Large intestine (tissue), 3 donors: ENCODE measurements at regions not wholly inside any gene's neighbourhood (a gene's known extent, or its start where the extent isn't known, plus 50 kb on each side); places are given as distances from the start of the nearest gene placed in this dataset.
"Not testable (repeated sequence)": the region's sequence is repeated elsewhere in the genome, so short reads cannot be mapped to it uniquely, and the experiment has no call there.

Source experiments
- DNase-seq, 2 donors: peaks; one replicate each; pipeline versions ENCODE4 v3.0.0 to v3.0.0-alpha.2; 2013
- H3K27ac ChIP-seq: one replicate; pipeline ENCODE4 v1.5.1; 2013; ENCODE audit warnings: low read length
- H3K27me3 ChIP-seq: 2 replicates; pipeline ENCODE4 v1.6.1; 2013; ENCODE audit warnings: low read length; ENCODE audit not compliant: control insufficient read depth, insufficient read depth
- H3K36me3 ChIP-seq: 2 replicates; pipeline ENCODE4 v1.6.1; 2013; ENCODE audit warnings: low read length; ENCODE audit not compliant: control insufficient read depth, insufficient read depth
- H3K4me1 ChIP-seq: one replicate; pipeline ENCODE4 v1.6.1; 2013; ENCODE audit warnings: low read length; ENCODE audit not compliant: control insufficient read depth, insufficient read depth
- H3K4me3 ChIP-seq: one replicate; pipeline ENCODE4 v1.5.1; 2013; ENCODE audit warnings: low read length
- H3K9me3 ChIP-seq: one replicate; pipeline ENCODE4 v1.6.1; 2013; ENCODE audit warnings: mild to moderate bottlenecking, low read depth, low read length, moderate library complexity; ENCODE audit not compliant: control insufficient read depth
- WGBS: methylation state at CpG from one replicate; pipeline ENCODE4 v1.1.5; 2013; ENCODE audit warnings: low lambda C conversion rate; ENCODE audit not compliant: insufficient coverage; 5-methylcytosine and 5-hydroxymethylcytosine counted together

GRCh38 chr12:84412226-84412625 lies 500.4 kb downstream of the SLC6A15 start:
- H3K4me1 ChIP-seq, result no peaks in the 10 kb centered on the region
- WGBS, result 100% methylated on average over 1 of the region's 1 CpG
- no peak for DNase-seq
- H3K36me3 ChIP-seq, result no peaks in the 10 kb centered on the region
- H3K9me3 ChIP-seq, result no peaks in the 10 kb centered on the region
- H3K27ac ChIP-seq, result no peak overlapping the region
- H3K4me3 ChIP-seq, result no peak overlapping the region
- H3K27me3 ChIP-seq, result no peaks in the 10 kb centered on the region

- Histone ChIP-seq H3K27ac (no peak overlapping the region), H3K4me1 (no peaks in the 10 kb centered on the region), H3K4me3 (no peak overlapping the region), H3K27me3 (no peaks in the 10 kb centered on the region), H3K9me3 (no peaks in the 10 kb centered on the region), H3K36me3 (no peaks in the 10 kb centered on the region)
- no peak for DNase-seq
- WGBS, result 76% methylated on average over 2 of the region's 3 CpGs
These were observed 501.6 kb downstream of the SLC6A15 start for GRCh38 chr12:84411031-84411430.

GRCh38 chr12:84408936-84409335 lies 503.7 kb downstream of the SLC6A15 start:
- H3K9me3 ChIP-seq, result no peaks in the 10 kb centered on the region
- no peak overlapping the region for H3K27ac ChIP-seq
- WGBS, result no CpG with 5 or more reads among the region's 1 CpG
- no peaks in the 10 kb centered on the region for H3K27me3 ChIP-seq
- no peak overlapping the region for H3K4me3 ChIP-seq
- no peak for DNase-seq
- H3K36me3 ChIP-seq, result no peaks in the 10 kb centered on the region
- H3K4me1 ChIP-seq, result no peaks in the 10 kb centered on the region

- H3K27ac ChIP-seq, H3K4me3 ChIP-seq, H3K36me3 ChIP-seq, H3K9me3 ChIP-seq, H3K4me1 ChIP-seq, H3K27me3 ChIP-seq: not testable (repeated sequence)
- DNase-seq, result peak in 1 of 2 donors; percentile 4
- no CpG with 5 or more reads among the region's 1 CpG for WGBS
These were observed 505.9 kb downstream of the SLC6A15 start for GRCh38 chr12:84406720-84407119.

GRCh38 chr12:84397846-84398245 lies 514.8 kb downstream of the SLC6A15 start:
- H3K4me1 ChIP-seq, result no peaks in the 10 kb centered on the region
- no peaks in the 10 kb centered on the region for H3K9me3 ChIP-seq
- no peak overlapping the region for H3K4me3 ChIP-seq
- H3K27ac ChIP-seq, result no peak overlapping the region
- H3K27me3 ChIP-seq, result no peaks in the 10 kb centered on the region
- no peaks in the 10 kb centered on the region for H3K36me3 ChIP-seq
- DNase-seq, result peak in 1 of 2 donors; percentile 6

- Histone ChIP-seq H3K4me3 (no peak overlapping the region), H3K27me3 (no peaks in the 10 kb centered on the region), H3K9me3 (no peaks in the 10 kb centered on the region), H3K4me1 (no peaks in the 10 kb centered on the region), H3K36me3 (no peaks in the 10 kb centered on the region), H3K27ac (no peak overlapping the region)
- WGBS, result 100% methylated on average over 1 of the region's 1 CpG
- DNase-seq, result no peak
These were observed 515.3 kb downstream of the SLC6A15 start for GRCh38 chr12:84397263-84397662.

- H3K27me3 ChIP-seq, DNase-seq, H3K36me3 ChIP-seq, H3K4me1 ChIP-seq, H3K9me3 ChIP-seq, H3K4me3 ChIP-seq, H3K27ac ChIP-seq: not testable (repeated sequence)
These were observed 521.4 kb downstream of the SLC6A15 start for GRCh38 chr12:84391176-84391575.

- no peak overlapping the region for H3K4me3 ChIP-seq
- H3K36me3 ChIP-seq, result no peaks in the 10 kb centered on the region
- WGBS, result 83% methylated on average over 1 of the region's 1 CpG
- H3K27ac ChIP-seq, result no peak overlapping the region
- peaks cover 1% of the 10 kb centered on the region for H3K9me3 ChIP-seq
- H3K27me3 ChIP-seq, result no peaks in the 10 kb centered on the region
- H3K4me1 ChIP-seq, result no peaks in the 10 kb centered on the region
- no peak for DNase-seq
These were observed 528.2 kb downstream of the SLC6A15 start for GRCh38 chr12:84384384-84384783.

- not testable (repeated sequence) for H3K27ac ChIP-seq, H3K4me3 ChIP-seq, DNase-seq, H3K27me3 ChIP-seq, H3K4me1 ChIP-seq, H3K36me3 ChIP-seq, H3K9me3 ChIP-seq
- no CpG with 5 or more reads among the region's 1 CpG for WGBS
These were observed 530.1 kb downstream of the SLC6A15 start for GRCh38 chr12:84382486-84382885.

GRCh38 chr12:84376320-84376719 lies 536.3 kb downstream of the SLC6A15 start:
- Histone ChIP-seq H3K36me3 (no peaks in the 10 kb centered on the region), H3K27me3 (no peaks in the 10 kb centered on the region), H3K4me3 (no peak overlapping the region), H3K27ac (no peak overlapping the region), H3K9me3 (no peaks in the 10 kb centered on the region), H3K4me1 (no peaks in the 10 kb centered on the region)
- 80% methylated on average over 1 of the region's 1 CpG for WGBS
- DNase-seq, result no peak

GRCh38 chr12:84375449-84376170 lies 537.0 kb downstream of the SLC6A15 start:
- WGBS, result 86% methylated on average over 1 of the region's 1 CpG
- H3K9me3 ChIP-seq, result no peaks in the 10 kb centered on the region

More at GRCh38 chr12:84375449-84376170, 537.0 kb downstream of the SLC6A15 start:
- Histone ChIP-seq H3K4me1 (no peaks in the 10 kb centered on the region), H3K27ac (no peak overlapping the region), H3K4me3 (no peak overlapping the region), H3K36me3 (no peaks in the 10 kb centered on the region), H3K27me3 (no peaks in the 10 kb centered on the region)
- DNase-seq, result no peak
